HL-60 (cell line): ENCODE measurements at regions not wholly inside any gene's neighbourhood (a gene's known extent, or its start where the extent isn't known, plus 50 kb on each side); places are given as distances from the start of the nearest gene placed in this dataset.

Experiments used
- GABPA ChIP-seq: IDR thresholded peaks from 2 replicates; pipeline ENCODE4 v1.6.1; 2012; ENCODE audit warnings: low read depth
- POLR2AphosphoS5 ChIP-seq: IDR thresholded peaks from 2 replicates; pipeline ENCODE4 v1.6.1; 2012; ENCODE audit warnings: low read depth
- SPI1 ChIP-seq: IDR thresholded peaks from 2 replicates; pipeline ENCODE4 v1.6.1; 2012; ENCODE audit warnings: low read depth, mild to moderate bottlenecking, borderline replicate concordance
- TF ChIP-seq, protein P1 (sequence below): IDR thresholded peaks from one replicate; pipeline ENCODE4 v1.5.1; 2011; ENCODE audit warnings: low read length, control low read depth, inconsistent platforms; ENCODE audit not compliant: insufficient read depth
- TF ChIP-seq, protein P2 (sequence below): IDR thresholded peaks from 2 replicates; pipeline ENCODE4 v1.6.1; 2012; ENCODE audit warnings: low read depth; ENCODE audit not compliant: insufficient replicate concordance

DNA sequence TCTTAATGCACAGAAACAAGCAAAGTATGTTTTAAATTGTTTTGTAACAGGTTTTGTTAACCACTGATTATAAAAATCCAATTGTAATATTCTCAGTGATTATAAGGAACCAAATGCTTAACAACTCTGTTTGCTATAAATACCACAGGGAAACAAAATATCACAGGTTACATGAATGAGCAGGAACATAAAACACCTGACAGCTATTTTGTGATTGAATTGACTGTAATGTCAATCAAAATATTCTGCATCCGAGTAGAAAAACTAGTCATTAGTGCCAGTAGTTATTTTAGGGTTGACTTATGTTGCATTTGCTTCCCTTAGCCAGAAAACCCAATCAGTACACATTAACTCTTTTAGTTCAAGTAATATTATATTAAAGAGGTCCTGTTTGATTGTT, 1707.8 kb upstream of the ACO1 start:
- TF ChIP-seq, protein P1, sequence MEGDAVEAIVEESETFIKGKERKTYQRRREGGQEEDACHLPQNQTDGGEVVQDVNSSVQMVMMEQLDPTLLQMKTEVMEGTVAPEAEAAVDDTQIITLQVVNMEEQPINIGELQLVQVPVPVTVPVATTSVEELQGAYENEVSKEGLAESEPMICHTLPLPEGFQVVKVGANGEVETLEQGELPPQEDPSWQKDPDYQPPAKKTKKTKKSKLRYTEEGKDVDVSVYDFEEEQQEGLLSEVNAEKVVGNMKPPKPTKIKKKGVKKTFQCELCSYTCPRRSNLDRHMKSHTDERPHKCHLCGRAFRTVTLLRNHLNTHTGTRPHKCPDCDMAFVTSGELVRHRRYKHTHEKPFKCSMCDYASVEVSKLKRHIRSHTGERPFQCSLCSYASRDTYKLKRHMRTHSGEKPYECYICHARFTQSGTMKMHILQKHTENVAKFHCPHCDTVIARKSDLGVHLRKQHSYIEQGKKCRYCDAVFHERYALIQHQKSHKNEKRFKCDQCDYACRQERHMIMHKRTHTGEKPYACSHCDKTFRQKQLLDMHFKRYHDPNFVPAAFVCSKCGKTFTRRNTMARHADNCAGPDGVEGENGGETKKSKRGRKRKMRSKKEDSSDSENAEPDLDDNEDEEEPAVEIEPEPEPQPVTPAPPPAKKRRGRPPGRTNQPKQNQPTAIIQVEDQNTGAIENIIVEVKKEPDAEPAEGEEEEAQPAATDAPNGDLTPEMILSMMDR = no peak
- TF ChIP-seq POLR2AphosphoS5 (no peak), GABPA (no peak), SPI1 (no peak)
- TF ChIP-seq, protein P2, sequence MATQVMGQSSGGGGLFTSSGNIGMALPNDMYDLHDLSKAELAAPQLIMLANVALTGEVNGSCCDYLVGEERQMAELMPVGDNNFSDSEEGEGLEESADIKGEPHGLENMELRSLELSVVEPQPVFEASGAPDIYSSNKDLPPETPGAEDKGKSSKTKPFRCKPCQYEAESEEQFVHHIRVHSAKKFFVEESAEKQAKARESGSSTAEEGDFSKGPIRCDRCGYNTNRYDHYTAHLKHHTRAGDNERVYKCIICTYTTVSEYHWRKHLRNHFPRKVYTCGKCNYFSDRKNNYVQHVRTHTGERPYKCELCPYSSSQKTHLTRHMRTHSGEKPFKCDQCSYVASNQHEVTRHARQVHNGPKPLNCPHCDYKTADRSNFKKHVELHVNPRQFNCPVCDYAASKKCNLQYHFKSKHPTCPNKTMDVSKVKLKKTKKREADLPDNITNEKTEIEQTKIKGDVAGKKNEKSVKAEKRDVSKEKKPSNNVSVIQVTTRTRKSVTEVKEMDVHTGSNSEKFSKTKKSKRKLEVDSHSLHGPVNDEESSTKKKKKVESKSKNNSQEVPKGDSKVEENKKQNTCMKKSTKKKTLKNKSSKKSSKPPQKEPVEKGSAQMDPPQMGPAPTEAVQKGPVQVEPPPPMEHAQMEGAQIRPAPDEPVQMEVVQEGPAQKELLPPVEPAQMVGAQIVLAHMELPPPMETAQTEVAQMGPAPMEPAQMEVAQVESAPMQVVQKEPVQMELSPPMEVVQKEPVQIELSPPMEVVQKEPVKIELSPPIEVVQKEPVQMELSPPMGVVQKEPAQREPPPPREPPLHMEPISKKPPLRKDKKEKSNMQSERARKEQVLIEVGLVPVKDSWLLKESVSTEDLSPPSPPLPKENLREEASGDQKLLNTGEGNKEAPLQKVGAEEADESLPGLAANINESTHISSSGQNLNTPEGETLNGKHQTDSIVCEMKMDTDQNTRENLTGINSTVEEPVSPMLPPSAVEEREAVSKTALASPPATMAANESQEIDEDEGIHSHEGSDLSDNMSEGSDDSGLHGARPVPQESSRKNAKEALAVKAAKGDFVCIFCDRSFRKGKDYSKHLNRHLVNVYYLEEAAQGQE = no peak
